Urothelium cell line (cell line): ENCODE measurements at regions not wholly inside any gene's neighbourhood (a gene's known extent, or its start where the extent isn't known, plus 50 kb on each side); places are given as distances from the start of the nearest gene placed in this dataset.

ENCODE experiments used
- DNase-seq: peaks from one replicate; pipeline ENCODE4 v3.0.0; 2011; ENCODE audit warnings: low spot score, mixed read lengths
- FAIRE-seq: peaks from 2 replicates; lab custom pipeline; 2011; peaks lifted over from hg19 to GRCh38; lab: Jason Lieb, UNC

DNA sequence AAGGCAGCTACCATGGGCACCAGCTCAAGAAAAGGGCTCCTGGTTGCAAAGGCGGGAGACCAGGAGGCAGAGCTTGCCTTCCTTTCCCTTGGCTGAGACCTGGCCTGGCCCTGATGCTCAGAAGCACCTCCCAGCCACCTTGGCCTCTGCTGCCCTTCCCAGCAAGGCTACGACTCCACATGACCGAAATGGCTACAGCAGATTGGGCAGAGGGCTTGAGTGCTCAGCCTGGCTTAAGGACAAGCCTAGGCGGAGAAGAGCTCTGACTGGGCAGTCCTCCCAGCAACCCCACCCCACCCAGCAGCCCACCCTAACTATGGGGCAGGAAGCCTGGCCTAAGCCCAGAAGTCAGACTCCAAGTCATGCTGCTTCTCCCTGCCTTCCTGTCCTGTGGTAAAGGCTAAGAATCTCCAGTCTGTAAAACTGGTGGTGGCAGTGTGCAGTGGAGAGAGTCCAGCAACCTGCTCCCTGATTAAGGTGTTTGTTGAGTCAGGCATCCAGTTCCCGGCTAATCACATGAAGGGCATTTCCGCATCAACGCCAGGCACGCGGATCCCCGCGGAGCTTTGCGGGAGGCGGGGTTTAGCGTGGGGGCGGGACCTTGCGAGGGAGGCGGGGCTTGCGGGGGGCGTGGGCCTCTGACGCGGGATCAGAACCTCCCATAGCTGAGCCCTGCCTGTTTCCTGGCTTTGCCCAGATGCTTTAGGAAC lies 256.0 kb downstream of the BCL11A start:
- FAIRE-seq (no peak), DNase-seq (no peak)

DNA sequence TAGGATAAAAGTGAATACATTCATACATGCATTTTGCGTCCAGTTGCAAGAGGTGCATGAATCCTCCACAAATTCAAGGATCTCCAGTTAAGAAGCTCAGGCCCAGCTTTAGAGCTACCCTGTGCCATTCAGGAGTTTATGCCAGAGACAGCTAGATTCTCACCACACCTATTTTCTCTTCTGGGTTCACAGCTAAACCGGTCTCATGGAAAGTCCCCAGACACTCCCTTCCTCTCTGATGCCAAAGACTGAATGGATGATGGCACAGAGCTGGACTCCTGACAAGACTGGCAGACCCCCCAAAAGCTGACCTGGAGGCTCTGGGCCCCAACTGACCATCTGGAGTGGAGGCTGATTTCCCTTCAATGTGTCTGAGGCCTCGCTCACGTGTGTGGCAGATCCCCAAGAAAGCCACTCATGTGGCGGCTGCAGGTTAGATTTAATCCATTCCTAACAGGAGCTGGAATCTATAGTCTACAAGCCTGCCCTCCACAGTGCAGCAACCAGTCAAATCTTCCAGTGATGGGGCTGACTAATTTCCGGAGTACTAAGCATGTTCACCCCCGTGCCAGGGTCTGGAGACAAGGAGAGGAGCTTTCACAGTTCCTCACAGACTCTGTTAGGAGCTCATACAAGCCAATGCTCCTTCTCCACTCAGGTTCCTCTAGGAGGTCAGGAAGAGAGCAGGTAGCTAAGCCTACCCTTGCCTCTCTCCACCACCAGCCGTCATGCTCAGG lies 257.1 kb downstream of the BCL11A start:
- no peak for DNase-seq
- no peak for FAIRE-seq

DNA sequence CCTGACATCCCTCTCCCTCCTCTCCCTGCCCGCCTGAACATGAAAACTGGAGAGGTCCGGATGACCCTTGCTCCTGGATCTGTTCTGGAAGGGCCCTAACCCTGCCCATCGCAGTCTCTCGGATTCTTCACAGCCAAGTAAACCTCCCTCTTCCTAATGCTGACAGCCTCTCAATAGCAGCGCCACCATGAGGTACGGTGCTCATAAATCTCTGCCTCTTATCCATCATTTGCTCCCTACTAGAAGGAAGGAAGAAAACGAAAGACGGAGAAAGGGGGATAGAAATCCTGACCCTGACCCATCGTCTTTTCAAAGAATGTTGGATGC lies 257.9 kb downstream of the BCL11A start:
- no peak for FAIRE-seq
- DNase-seq = peak; percentile 29

DNA sequence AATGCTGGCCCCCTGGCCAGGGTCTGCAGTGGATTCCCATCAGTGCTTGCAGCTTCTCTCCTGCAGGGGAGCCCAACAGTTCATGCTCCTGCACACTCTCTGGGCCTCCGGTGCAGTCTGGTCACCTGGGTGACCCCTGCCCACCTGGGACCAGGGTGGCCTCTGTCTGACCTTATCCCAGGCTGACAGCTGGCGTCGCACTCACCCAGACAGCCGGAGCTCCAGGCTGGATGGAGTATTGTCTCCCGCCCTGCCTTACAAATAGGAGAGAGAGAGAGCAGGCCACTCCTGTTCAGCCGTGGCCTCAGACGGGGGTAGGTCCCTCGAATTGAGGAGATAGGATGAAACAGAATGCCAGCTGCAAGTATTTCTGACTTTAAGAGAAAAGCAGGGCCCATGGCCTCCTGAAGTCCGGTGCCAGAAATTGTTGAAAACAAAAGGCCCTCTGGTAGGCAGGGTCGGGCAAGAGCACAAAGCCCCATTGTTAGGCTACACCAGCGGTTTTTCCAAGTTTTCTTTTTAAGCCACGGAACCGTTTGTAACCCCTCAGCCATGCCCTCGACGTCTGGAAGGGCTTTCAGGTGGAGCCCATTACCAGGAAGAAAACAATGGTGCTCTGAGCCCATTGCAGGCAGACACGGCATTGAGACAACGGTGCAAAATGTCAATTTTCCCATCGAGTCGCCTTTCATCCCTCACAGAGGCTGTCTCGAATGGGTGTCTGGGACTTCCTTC lies 258.4 kb downstream of the BCL11A start:
- peak; percentile 54 for DNase-seq
- peak; percentile 20 for FAIRE-seq

DNA sequence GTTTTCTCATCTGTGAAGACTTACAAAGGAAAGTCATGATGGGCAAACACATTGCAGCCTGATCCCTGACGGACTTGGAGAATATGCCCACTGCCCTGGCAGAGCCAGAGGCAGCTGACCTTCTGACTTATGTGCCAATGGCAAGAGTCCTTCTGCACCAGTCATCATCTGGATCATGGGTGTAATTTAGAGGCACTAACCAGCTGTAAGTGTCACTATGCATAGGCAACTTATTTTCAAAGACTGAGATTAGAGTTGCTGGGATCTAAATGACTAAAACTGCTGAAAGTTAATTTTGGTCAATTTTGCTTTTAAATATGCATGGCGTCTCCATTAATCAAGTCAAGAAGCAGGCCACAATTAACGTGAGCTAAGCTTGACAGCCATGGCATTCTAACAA lies 261.2 kb downstream of the BCL11A start:
- FAIRE-seq (no peak), DNase-seq (no peak)

DNA sequence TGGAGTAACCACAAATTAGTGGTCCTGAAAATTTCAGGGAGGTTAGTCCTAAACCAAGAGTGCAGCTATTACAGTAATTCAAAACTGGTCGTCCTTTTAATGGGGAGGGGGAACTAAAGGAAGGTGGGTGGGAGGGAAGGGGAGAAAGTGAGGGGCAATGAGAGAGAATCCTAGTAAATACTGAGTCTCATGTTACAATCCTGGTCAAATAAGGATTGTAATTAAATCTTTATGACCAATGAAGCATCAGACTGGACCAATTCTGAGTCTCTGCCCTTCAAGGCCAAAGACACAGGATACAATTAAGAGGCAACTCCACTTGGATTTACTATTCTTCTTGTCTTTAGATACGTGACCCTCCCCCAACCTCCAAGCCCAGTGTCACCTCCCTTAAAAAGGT lies 262.9 kb downstream of the BCL11A start:
- DNase-seq = no peak
- no peak for FAIRE-seq

DNA sequence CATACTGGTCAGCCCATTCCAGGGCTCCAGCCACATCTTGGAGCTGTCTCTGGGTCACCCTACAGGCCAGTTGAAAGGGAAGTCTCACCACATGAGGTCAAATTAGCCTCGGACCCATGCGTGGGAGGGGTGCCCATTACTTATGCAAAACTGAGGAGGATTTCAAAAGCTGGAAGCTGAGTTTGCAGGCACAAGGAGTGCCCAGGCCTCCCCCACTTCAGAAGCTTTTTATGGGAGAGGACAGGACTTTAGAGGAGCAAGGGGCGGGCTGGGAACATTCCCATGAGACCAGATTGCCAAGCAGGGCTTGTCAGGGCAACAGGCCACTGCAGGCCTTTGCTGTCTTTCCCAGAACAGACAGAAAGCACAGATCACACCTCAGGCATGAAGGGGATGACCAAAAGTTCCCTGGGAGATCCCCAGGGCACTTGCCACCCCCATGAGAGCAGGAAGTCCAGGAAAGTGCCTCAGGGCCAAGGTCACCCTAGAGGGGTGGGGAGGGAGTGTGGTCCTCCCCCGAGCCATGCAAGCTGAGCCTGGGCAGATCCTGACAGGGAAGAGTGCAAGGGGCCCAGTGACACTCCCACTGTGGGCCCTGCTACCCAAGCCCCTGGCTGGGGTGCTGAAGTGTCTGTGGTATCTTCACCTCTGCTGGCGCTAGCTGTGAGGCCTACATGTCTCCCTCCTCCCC lies 267.7 kb downstream of the BCL11A start:
- DNase-seq (no peak), FAIRE-seq (no peak)

DNA sequence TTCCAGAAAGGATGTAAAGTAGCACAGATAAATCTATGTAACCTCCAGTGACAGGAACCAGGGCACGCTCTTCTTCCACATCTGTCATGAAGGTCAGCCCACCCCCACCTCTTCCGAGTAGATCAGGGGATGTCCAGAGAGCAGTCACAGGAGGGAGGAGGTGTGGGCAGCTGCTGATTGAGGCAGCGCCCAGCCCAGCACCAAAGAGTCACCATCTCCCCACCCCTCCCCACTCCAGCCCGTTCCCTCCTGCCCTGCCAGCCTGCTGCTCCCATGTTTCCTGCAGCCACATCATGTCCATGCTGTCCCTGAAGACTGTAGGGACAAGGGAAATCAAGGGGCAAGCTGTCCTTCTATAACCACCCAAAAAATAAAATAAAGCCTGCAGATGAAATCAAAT lies 269.8 kb downstream of the BCL11A start:
- FAIRE-seq = no peak
- DNase-seq = no peak

DNA sequence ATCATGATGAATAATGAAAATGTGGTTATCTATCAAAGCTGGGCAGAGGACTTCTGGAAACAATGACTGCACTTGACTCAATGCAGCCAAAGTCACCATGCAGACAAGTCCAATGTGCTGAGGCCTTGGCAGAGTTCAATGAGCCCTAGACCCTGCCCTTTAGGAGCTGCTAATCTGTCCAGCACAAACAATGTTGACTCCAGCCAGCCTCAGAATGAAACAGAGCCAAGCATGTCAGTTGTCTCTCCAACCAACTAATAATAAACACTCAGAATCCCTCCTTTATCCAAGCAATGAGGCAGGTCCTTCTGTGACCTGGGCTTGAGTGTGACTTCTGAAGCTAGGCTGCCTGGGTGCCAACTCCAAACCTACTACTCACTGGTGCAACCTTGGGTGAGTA lies 270.6 kb downstream of the BCL11A start:
- DNase-seq = no peak

DNA sequence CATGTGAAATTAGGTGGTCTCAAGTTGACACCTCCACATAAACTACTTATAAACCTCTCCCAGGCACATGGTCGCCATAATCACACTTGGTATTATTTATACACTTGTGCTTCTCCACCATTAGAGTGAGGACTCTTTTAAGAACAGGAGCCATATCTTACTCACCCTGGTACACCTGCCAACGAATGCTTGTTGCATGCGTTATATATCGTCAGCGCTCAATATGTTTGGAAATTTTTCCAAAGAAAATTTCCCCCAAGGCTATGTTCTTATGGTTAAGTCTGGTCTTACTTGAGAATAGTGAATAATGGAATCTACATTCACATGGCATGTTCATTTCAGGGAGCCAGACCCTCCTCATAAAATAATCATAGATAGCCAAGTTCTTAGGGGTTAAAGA lies 271.7 kb downstream of the BCL11A start:
- DNase-seq (no peak), FAIRE-seq (no peak)

More for the DNA sequence above, 270.6 kb downstream of the BCL11A start:
- FAIRE-seq = no peak

DNA sequence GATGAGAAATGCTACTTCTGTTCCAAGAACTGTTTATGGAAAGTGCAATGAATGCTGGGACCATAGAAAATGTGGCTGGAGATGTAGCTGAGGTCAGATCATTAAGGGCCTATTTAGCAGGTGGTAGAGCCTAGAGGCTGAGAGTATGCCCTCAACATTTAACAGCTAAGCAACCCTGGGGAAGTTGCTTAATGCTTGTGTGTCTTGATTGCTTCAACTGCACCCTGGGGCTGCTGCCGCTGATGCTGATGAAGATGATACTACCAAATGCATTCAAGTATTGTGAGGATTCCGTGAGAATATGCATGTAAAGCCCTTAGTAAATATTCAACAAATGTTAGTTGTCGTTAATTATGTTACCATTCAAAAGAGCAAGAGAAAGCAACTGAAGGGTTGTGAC lies 273.2 kb downstream of the BCL11A start:
- no peak for DNase-seq
- no peak for FAIRE-seq

DNA sequence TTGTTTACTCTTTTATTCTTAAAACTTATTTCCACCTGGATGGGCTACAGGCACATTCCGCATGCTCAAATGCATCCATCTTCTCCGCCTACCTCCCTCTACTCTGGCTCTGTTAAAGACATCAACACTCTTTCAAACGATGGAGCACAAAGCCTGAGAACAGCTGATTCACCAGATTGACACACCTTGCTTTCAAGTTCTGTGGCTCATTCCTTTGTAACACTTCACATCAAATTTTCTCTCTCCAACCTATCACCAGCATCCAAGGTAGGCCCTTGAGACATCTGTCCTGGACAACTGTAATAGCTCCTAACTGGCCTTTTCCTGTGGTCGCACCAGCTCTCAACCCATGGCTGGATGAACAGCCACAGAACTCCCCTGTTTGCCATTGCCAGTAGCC lies 274.5 kb downstream of the BCL11A start:
- FAIRE-seq (no peak), DNase-seq (no peak)

DNA sequence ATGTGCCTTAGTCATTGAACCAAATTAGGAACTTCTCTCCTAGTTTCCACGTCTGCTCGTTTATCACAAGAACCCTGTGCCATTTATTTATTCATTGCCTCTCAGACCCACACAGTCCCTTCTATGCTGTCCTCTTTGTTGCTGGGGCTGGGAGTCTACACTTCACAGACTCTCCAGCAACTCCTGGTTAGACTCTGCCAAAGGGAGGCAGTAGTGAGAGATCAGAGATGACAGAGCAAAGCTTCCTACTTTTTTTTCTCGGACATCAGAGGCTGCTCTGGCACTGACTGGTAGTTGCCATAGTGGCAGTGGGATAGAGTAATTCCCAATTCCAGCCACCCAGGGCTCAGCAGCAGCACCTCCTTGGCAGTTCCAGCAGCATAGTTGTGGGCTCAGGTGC lies 277.5 kb downstream of the BCL11A start:
- DNase-seq (no peak), FAIRE-seq (no peak)

DNA sequence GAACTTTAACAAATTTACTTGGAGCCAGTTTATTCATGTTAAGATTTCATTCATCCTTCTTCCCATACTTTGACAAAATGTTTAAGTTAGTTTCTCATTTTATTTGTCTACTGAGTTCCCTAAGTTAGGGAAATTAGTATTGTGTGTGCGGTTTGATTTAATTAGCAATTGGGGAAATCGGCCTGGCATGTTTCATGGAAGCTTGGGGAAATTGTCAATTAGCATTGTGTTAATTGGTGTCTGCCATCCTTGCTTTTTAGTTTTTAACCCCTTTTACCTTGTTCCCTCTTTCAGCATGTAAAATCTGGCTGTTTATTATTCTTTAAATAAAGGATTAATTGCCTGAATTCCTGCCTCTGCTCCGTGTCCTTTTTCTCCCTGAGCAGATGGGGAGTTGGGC lies 279.6 kb downstream of the BCL11A start:
- no peak for FAIRE-seq
- no peak for DNase-seq

DNA sequence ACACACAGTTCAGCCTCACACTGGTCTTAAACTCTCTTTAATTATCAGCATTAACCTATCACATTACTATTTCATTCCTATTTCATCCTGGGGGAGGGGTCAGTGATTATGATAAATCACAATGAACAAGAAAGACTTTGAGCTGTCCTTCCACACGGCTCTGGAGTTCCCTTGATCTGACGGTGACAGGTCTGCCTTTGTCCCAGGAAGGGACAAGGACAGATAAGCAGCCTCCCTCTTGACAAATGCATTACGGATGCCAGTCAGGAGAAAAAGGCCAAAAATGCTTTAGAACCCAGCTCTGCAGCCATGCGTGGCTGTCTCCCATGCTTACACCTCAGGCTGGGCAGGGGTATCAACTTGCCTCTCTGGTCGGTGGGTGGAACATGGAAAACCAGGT lies 281.7 kb downstream of the BCL11A start:
- no peak for FAIRE-seq
- no peak for DNase-seq

DNA sequence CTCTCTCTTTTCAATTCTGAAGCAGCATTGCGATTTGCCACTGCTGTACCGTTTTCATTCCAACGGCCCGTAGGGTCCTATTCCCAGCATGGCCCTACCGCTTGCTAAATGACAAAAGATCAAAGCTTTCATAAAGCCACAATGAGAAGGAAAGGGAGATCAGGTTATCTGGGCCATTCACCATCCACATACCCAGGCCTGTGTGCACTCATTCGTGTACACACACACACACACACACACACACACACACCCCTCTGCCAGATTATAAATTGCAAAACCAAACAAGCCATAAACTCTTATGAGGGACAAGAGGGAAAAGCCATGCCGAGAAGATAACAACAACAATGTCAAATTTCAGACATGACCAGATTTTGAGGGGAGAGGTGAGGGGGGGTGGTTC lies 282.3 kb downstream of the BCL11A start:
- DNase-seq (no peak), FAIRE-seq (no peak)

DNA sequence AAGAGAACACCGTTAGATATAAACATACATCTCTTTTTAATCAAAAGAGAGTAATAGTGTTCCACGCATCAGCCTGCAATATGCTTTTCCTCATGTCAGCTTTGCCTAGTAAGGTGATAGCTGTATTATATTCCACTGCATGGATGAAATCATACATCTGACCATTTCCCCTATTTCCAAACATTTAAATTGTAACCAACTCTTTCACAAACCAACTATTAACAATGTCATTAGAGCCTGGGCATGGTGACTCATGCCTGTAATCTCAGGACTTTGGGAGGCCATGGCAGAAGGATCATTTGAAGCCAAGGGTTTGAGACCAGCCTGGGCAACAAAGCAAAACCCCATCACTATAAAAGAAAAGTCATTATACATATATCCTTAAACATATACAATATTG lies 284.8 kb downstream of the BCL11A start:
- no peak for DNase-seq
- no peak for FAIRE-seq

DNA sequence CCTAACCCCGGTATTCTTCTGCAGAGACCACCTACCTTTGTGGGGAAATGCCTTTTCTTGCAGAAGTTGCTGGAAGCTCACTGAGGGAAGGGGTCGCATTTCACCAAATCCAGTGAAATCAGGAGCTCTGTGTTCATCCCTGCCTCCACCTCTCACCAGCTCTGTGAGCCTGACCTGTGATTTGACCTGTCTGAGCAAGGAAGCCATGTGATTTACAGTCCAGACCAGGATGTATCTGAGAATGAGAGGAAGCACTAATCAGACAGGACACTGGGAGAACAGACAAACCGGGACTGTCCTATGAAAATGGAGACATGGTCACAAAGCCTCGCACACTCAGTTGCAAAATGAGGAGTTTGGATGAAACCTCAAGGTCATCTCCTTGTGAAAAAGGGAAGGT lies 285.4 kb downstream of the BCL11A start:
- no peak for FAIRE-seq
- DNase-seq = no peak

DNA sequence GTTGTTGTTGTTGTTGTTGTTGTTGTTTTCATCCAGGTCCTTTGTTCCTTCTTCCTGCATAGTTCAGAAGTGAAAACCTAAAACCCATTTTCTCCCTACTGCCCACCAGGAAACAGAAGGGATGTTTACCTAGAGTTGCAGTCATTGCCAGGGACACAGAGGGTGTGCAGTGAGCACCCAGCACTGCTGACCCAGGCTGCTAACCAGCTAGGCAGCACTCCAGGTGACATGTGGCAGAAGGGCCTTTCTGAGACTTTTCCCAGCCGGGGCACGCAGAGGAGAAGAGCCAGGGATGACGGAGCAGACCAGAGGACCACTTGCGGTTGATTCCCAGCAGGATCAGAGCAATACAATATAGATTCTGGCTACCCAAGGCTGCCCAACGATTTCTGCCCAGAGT lies 286.3 kb downstream of the BCL11A start:
- FAIRE-seq (no peak), DNase-seq (no peak)

DNA sequence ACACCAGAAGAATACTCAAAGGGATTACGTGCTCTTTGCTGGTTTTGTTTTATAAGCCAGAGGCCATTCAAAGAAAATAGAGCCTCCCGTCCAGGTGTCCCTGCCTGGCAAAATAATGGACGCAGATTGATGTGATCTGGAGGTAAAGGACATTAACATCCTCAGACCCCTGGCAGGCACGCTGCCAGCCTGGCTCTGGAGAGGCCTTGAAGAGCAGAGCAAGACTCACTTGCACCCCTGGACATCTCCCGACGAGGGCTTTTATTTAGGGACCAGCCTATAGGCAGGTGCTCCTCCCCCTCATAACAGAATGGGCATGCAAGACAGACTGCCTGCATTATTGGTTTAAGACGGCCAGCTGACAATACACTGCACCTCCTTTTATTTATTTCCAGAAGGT lies 291.3 kb downstream of the BCL11A start:
- FAIRE-seq = no peak
- no peak for DNase-seq

DNA sequence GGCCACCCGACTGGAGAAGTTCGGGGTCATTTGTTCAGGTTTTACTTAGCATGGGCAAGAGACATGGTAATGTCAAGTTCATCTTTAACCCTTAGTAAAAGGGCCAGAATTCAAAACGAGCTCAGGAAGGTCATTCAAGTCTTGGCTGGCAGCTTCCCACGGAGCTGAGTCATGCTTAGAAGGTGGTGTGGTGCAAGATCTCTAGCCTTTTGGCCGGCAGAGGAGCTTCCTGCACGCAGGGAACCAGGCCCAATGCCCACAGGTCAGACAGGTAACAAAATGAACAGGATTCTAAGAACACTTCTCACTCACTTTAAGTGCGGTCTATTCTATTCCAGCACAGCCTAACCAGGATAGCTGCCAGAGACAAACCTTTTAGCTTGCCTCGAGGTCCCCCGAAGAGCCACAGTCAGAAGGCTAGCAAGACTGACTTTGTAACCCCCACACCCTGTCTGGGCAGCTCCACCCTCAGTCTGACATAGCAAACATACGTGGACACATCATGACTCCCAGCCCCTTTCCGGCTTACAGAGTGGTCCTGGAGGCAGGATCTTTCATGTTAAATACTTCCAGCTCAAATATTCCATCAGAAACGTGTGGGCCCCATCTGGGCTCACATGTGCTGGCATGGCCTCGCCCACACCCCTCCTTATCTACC lies 292.7 kb downstream of the BCL11A start:
- FAIRE-seq = no peak
- DNase-seq = peak; percentile 40
